NCI-H2029 treated with DMSO at 0.1 percent for 48 hours (cell line): ENCODE measurements at regions not wholly inside any gene's neighbourhood (a gene's known extent, or its start where the extent isn't known, plus 50 kb on each side); places are given as distances from the start of the nearest gene placed in this dataset.
A peak's percentile ranks its signal among the peaks of the same experiment; 100 is the strongest.

Experiments
- DNase-seq: peaks from one replicate; lab custom pipeline; 2025; lab: John Stamatoyannopoulos, UW

- no peak for DNase-seq
These were observed 156.3 kb downstream of the SLC16A9 start for GRCh38 chr10:59553162-59553900.

GRCh38 chr10:59550061-59550460 lies 159.6 kb downstream of the SLC16A9 start:
- no peak for DNase-seq

GRCh38 chr10:59538623-59539022 lies 171.0 kb downstream of the SLC16A9 start:
- no peak for DNase-seq

GRCh38 chr10:59537501-59537900 lies 172.1 kb downstream of the SLC16A9 start:
- no peak for DNase-seq

GRCh38 chr10:59536167-59537014 lies 173.3 kb downstream of the SLC16A9 start:
- DNase-seq, result peak; percentile 4

GRCh38 chr10:59524348-59524747 lies 162.0 kb upstream of the FAM13C start:
- no peak for DNase-seq

- DNase-seq, result no peak
These were observed 161.5 kb upstream of the FAM13C start for GRCh38 chr10:59523851-59524250.

GRCh38 chr10:59517996-59518395 lies 155.6 kb upstream of the FAM13C start:
- no peak for DNase-seq

- DNase-seq, result no peak
These were observed 155.1 kb upstream of the FAM13C start for GRCh38 chr10:59517341-59517899.

GRCh38 chr10:59513558-59513957 lies 151.2 kb upstream of the FAM13C start:
- no peak for DNase-seq

GRCh38 chr10:59512951-59513350 lies 150.6 kb upstream of the FAM13C start:
- DNase-seq, result no peak

- no peak for DNase-seq
These were observed 146.6 kb upstream of the FAM13C start for GRCh38 chr10:59508956-59509355.

GRCh38 chr10:59508296-59508695 lies 145.9 kb upstream of the FAM13C start:
- no peak for DNase-seq

GRCh38 chr10:59505926-59506325 lies 143.6 kb upstream of the FAM13C start:
- DNase-seq, result no peak

GRCh38 chr10:59499460-59499859 lies 137.1 kb upstream of the FAM13C start:
- DNase-seq, result no peak

GRCh38 chr10:59493017-59493416 lies 130.7 kb upstream of the FAM13C start:
- no peak for DNase-seq

- DNase-seq, result no peak
These were observed 117.1 kb upstream of the FAM13C start for GRCh38 chr10:59479426-59479825.

- DNase-seq, result no peak
These were observed 108.2 kb upstream of the FAM13C start for GRCh38 chr10:59470570-59470969.

- no peak for DNase-seq
These were observed 102.7 kb upstream of the FAM13C start for GRCh38 chr10:59465088-59465487.

GRCh38 chr10:59464483-59464882 lies 102.1 kb upstream of the FAM13C start:
- no peak for DNase-seq

- no peak for DNase-seq
These were observed 101.6 kb upstream of the FAM13C start for GRCh38 chr10:59463909-59464308.

- DNase-seq, result no peak
These were observed 98.3 kb upstream of the FAM13C start for GRCh38 chr10:59460601-59461000.

GRCh38 chr10:59456199-59456598 lies 93.8 kb upstream of the FAM13C start:
- no peak for DNase-seq
